ENCODE measurements at regions not wholly inside any gene's neighbourhood (a gene's known extent, or its start where the extent isn't known, plus 50 kb on each side); places are given as distances from the start of the nearest gene placed in this dataset.

DNA sequence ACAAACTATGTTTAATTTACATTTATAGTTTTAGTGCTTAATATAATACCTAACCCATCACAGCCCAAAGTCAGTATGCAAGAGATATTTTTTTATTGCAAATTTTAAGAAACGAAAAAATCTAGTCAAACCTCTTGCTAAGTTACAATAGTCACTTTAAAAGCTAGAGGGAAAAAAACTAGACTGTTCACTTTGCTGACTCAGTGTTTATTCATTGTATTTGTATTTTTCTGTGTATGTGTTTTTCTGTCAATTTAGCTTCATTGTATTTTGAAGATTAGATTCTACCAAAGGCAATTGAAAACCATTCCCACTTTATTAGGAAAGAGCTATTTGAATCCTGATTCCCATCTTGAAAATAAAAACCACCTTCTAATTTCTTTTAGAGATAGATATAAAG lies 891.5 kb downstream of the SLC16A7 start:
- TF ChIP-seq, protein P1, sequence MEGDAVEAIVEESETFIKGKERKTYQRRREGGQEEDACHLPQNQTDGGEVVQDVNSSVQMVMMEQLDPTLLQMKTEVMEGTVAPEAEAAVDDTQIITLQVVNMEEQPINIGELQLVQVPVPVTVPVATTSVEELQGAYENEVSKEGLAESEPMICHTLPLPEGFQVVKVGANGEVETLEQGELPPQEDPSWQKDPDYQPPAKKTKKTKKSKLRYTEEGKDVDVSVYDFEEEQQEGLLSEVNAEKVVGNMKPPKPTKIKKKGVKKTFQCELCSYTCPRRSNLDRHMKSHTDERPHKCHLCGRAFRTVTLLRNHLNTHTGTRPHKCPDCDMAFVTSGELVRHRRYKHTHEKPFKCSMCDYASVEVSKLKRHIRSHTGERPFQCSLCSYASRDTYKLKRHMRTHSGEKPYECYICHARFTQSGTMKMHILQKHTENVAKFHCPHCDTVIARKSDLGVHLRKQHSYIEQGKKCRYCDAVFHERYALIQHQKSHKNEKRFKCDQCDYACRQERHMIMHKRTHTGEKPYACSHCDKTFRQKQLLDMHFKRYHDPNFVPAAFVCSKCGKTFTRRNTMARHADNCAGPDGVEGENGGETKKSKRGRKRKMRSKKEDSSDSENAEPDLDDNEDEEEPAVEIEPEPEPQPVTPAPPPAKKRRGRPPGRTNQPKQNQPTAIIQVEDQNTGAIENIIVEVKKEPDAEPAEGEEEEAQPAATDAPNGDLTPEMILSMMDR (IDR thresholded peaks at IDR 0.05), result no peak
- TF ChIP-seq POLR2A (IDR thresholded peaks at IDR 0.05), result no peak
